ENCODE measurements at regions not wholly inside any gene's neighbourhood (a gene's known extent, or its start where the extent isn't known, plus 50 kb on each side); places are given as distances from the start of the nearest gene placed in this dataset.

DNA sequence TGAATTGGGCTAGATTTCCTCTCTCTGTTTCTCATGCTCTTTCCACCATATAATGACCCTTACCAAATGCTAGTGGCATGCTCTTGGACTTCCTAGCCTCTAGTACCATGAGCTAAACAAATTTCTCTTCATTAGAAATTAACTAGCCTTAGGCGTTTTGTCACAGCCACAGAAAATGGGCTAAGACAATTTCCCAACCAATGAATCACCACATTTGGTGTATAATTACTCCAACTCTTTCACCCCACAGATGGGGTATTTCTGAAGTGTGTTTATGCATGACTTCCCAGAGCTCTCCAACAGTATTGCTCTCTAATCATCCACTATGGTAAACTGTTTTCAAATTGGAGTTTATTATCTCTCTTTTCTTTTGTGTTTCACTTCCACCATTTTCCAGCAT lies 1041.1 kb upstream of the COX7C start:
- TF ChIP-seq, protein P1, sequence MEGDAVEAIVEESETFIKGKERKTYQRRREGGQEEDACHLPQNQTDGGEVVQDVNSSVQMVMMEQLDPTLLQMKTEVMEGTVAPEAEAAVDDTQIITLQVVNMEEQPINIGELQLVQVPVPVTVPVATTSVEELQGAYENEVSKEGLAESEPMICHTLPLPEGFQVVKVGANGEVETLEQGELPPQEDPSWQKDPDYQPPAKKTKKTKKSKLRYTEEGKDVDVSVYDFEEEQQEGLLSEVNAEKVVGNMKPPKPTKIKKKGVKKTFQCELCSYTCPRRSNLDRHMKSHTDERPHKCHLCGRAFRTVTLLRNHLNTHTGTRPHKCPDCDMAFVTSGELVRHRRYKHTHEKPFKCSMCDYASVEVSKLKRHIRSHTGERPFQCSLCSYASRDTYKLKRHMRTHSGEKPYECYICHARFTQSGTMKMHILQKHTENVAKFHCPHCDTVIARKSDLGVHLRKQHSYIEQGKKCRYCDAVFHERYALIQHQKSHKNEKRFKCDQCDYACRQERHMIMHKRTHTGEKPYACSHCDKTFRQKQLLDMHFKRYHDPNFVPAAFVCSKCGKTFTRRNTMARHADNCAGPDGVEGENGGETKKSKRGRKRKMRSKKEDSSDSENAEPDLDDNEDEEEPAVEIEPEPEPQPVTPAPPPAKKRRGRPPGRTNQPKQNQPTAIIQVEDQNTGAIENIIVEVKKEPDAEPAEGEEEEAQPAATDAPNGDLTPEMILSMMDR (IDR thresholded peaks at IDR 0.05) = no peak
- TF ChIP-seq POLR2A (IDR thresholded peaks at IDR 0.05) = no peak
